ENCODE measurements at regions not wholly inside any gene's neighbourhood (a gene's known extent, or its start where the extent isn't known, plus 50 kb on each side); places are given as distances from the start of the nearest gene placed in this dataset.
"Not testable (repeated sequence)": the region's sequence is repeated elsewhere in the genome, so short reads cannot be mapped to it uniquely, and the experiment has no call there.

- DNase-seq: not testable (repeated sequence)
These were observed 1128.9 kb downstream of the GATA3 start for GRCh38 chr10:9183197-9183880.

- DNase-seq: no peak
These were observed 1133.7 kb downstream of the GATA3 start for GRCh38 chr10:9188022-9188810.

GRCh38 chr10:9189448-9189847, 1135.0 kb downstream of the GATA3 start:
- DNase-seq: no peak

GRCh38 chr10:9193120-9193519, 1138.6 kb downstream of the GATA3 start:
- DNase-seq: no peak

GRCh38 chr10:9195385-9195784, 1140.9 kb downstream of the GATA3 start:
- DNase-seq: no peak

GRCh38 chr10:9198611-9199010, 1144.1 kb downstream of the GATA3 start:
- DNase-seq: no peak

GRCh38 chr10:9205558-9205957, 1151.1 kb downstream of the GATA3 start:
- no peak for DNase-seq

GRCh38 chr10:9209105-9209798, 1154.8 kb downstream of the GATA3 start:
- peak; percentile 74 for DNase-seq

GRCh38 chr10:9211228-9211627, 1156.7 kb downstream of the GATA3 start:
- no peak for DNase-seq

- DNase-seq: no peak
These were observed 1160.1 kb downstream of the GATA3 start for GRCh38 chr10:9214618-9215017.

- DNase-seq: no peak
These were observed 1160.6 kb downstream of the GATA3 start for GRCh38 chr10:9215121-9215520.

- no peak for DNase-seq
These were observed 1165.4 kb downstream of the GATA3 start for GRCh38 chr10:9219860-9220259.

GRCh38 chr10:9222917-9223316, 1168.4 kb downstream of the GATA3 start:
- DNase-seq: no peak

- no peak for DNase-seq
These were observed 1173.3 kb downstream of the GATA3 start for GRCh38 chr10:9227679-9228365.

GRCh38 chr10:9228771-9229170, 1174.3 kb downstream of the GATA3 start:
- DNase-seq: no peak

- DNase-seq: no peak
These were observed 1175.3 kb downstream of the GATA3 start for GRCh38 chr10:9229702-9230244.

GRCh38 chr10:9230625-9231024, 1176.1 kb downstream of the GATA3 start:
- DNase-seq: no peak

GRCh38 chr10:9234191-9234590, 1179.7 kb downstream of the GATA3 start:
- DNase-seq: no peak

GRCh38 chr10:9238041-9238440, 1183.6 kb downstream of the GATA3 start:
- DNase-seq: no peak

GRCh38 chr10:9239298-9239697, 1184.8 kb downstream of the GATA3 start:
- no peak for DNase-seq

- no peak for DNase-seq
These were observed 1189.5 kb downstream of the GATA3 start for GRCh38 chr10:9243941-9244411.

- DNase-seq: no peak
These were observed 1190.4 kb downstream of the GATA3 start for GRCh38 chr10:9244864-9245263.

GRCh38 chr10:9253121-9253520, 1198.6 kb downstream of the GATA3 start:
- peak; percentile 30 for DNase-seq
